Pancreas (tissue), 10 donors: ENCODE measurements at regions not wholly inside any gene's neighbourhood (a gene's known extent, or its start where the extent isn't known, plus 50 kb on each side); places are given as distances from the start of the nearest gene placed in this dataset.
A peak's percentile ranks its signal among the peaks of the same experiment; 100 is the strongest.

Experiments used
- ATAC-seq, 4 donors: fragments of 200-7000 bp; cut with Tn5 transposase; one replicate each; pipeline versions ENCODE4 v1.8.0 to v1.9.1; 2020; ENCODE audit warnings: mild to moderate bottlenecking in 4 of 4, moderate library complexity in 4 of 4
- DNase-seq, 6 donors: peaks; one replicate each; pipeline ENCODE4 v3.0.0-alpha.2; 2020
- FAIRE-seq: peaks from 2 replicates; lab custom pipeline; 2012; peaks lifted over from hg19 to GRCh38; lab: Jason Lieb, UNC
- H3K27ac ChIP-seq, 4 donors: fragments of 200-600 bp; sonication (generic); 1 replicate in 3 of 4; 2 replicates in 1 of 4; pipeline versions ENCODE4 v1.5.0 to v1.8.0; 2020
- H3K27me3 ChIP-seq, 4 donors: fragments of 200-600 bp; one replicate each; pipeline ENCODE4 v1.8.0; 2021
- H3K36me3 ChIP-seq, 3 donors: fragments of 200-600 bp; sonication (generic) in 1 of 3; one replicate each; pipeline versions ENCODE4 v1.5.0 to v1.8.0; 2020 to 2021
- H3K4me1 ChIP-seq, 3 donors: fragments of 200-600 bp; one replicate each; pipeline ENCODE4 v1.8.0; 2021
- H3K4me3 ChIP-seq, 4 donors: fragments of 200-600 bp; sonication (generic) in 2 of 4; one replicate each; pipeline versions ENCODE4 v1.5.0 to v1.8.0; 2020 to 2021
- H3K9me3 ChIP-seq, 4 donors: fragments of 200-600 bp; one replicate each; pipeline ENCODE4 v1.8.0; 2021
- WGBS, 2 donors: extraction: QIAGEN DNeasy Blood & Tissue Kit; methylation state at CpG; one replicate each; pipeline ENCODE4 v1.1.7; 2013; 5-methylcytosine and 5-hydroxymethylcytosine counted together
- intact Hi-C, 3 donors: fragments of 100-400 bp; cut with DNase I; formaldehyde crosslinking; loops; one replicate each; pipeline versions ENCODE4 v1.11.1 to v1.14.2; 2022
- TF ChIP-seq, protein P1 (sequence below), 4 donors: fragments of 200-600 bp; sonication (generic) in 3 of 4; IDR thresholded peaks; one replicate each; pipeline versions ENCODE4 v1.5.0 to v1.8.0; 2021; ENCODE audit warnings: antibody characterized with exemption in 4 of 4
- donor health status: healthy with polysubstance abuse.
- donor health status: DM: no; HTN: no; CAD: no; lungs with moderate emphysema.
- donor health status: DM: no; HTN: no; CAD: no.
- donor health status: control.
- donor health status: control.
- donor health status: Bipolar disorder and iron deficiency.
- donor health status: DM: yes; HTN: yes; CAD: no.
- donor health status: DM: no; HTN: no; CAD: no.
- donor health status: DM: no; HTN: no; CAD: no.
- donor health status: DM: yes; HTN: yes; CAD: no.

DNA sequence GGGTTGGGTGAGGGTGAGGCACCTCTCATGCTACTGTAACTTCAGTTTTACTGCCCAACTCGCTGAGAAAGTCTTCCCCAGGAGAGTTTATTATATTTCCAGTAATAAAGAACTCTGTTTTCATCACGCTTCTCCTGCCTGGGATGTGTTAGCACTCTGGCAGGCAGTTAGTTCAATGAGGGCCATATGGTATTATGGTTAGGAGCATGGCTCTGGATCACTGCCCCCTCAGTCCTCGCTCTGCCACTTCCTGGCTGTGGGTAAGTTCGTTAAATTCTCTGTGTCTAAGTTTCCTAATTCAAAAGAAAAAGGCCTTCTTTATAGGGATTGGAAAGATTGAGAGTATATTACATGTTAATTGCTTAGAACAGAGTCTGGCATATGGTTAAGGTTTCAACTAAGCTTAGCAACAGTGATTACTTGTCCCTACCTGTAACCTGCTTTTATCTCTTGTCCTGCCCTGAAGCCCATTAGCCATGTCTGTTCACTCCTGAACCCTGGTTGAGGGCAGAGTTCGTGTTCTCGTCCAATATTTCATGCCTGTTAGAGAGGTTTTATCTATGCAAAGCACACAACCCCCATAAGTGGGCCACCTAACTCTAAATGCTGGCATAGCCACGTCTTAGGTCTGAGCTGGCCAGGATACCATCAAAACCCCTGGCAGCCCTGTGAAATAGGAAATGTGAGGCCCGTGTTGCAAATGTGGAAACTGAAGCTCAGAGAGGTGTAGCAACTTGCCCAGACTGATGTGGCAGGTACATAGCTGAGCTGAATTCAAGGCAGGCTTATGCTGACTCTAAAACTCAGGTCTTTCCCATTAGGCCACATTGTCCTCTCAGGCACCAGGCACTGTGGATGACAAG lies 342.5 kb upstream of the JARID2 start:
- FAIRE-seq: no peak
- Histone ChIP-seq H3K9me3 (no peaks in the 10 kb centered on the region), H3K27me3 (no peaks in the 10 kb centered on the region), H3K27ac (no peak overlapping the region), H3K4me3 (no peak overlapping the region), H3K36me3 (no peaks in the 10 kb centered on the region), H3K4me1 (no peaks in the 10 kb centered on the region)
- intact Hi-C loops: no loop called here
- TF ChIP-seq, protein P1, sequence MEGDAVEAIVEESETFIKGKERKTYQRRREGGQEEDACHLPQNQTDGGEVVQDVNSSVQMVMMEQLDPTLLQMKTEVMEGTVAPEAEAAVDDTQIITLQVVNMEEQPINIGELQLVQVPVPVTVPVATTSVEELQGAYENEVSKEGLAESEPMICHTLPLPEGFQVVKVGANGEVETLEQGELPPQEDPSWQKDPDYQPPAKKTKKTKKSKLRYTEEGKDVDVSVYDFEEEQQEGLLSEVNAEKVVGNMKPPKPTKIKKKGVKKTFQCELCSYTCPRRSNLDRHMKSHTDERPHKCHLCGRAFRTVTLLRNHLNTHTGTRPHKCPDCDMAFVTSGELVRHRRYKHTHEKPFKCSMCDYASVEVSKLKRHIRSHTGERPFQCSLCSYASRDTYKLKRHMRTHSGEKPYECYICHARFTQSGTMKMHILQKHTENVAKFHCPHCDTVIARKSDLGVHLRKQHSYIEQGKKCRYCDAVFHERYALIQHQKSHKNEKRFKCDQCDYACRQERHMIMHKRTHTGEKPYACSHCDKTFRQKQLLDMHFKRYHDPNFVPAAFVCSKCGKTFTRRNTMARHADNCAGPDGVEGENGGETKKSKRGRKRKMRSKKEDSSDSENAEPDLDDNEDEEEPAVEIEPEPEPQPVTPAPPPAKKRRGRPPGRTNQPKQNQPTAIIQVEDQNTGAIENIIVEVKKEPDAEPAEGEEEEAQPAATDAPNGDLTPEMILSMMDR (IDR thresholded peaks at IDR 0.05): no peak
- WGBS, 2 donors: 76 to 77% methylated on average over 8 of the region's 8 CpGs
- no peak for ATAC-seq
- DNase-seq: no peak

DNA sequence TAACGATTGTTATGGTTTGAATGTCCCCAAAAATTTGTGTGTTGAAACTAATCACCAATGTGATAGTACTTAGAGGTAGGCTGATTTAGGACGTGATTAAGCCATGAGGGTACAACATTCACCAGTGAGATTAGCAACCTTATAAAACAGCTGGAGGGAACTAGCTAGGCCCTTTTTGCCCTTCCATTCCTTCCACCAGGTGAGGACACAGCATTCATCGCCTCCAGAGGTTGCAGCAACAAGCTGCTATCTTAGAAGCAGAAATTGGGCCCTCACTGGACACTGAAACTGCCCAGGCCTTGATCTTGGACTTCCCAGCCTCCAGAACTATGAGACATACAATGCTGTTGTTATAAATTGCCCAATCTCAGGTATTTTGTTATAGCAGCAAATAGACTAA lies 340.7 kb upstream of the JARID2 start:
- intact Hi-C loops: no loop called here
- 61% methylated on average over 3 of the region's 3 CpGs for whole genome bisulfite sequencing, 2 donors
- Histone ChIP-seq H3K4me3 (no peak overlapping the region), H3K9me3 (no peaks in the 10 kb centered on the region), H3K27me3 (no peaks in the 10 kb centered on the region), H3K4me1 (no peaks in the 10 kb centered on the region), H3K27ac (no peak overlapping the region), H3K36me3 (no peaks in the 10 kb centered on the region)
- no peak for FAIRE-seq
- no peak for ATAC-seq
- TF ChIP-seq, protein P1 (IDR thresholded peaks at IDR 0.05): no peak
- no peak for DNase-seq

DNA sequence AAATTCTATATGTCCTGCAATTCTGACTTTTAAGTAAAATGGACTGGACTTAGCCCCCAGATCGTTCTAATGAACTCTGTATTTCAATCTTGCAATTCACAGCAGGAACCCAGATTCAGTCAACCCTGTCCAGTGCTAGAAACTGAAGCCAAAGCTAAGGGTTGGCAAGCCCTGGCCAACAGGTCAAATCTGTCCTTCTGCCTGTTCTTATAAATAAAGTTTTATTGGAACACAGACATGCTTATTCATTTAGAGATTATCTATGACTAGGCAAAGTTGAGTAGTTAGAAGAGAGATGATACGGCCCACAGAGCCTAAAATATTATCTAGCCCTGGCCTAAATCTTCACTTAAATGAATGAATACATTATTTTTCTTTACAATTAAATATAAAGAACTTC lies 339.2 kb upstream of the JARID2 start:
- Histone ChIP-seq H3K4me3 (no peak overlapping the region), H3K9me3 (no peaks in the 10 kb centered on the region), H3K27me3 (no peaks in the 10 kb centered on the region), H3K36me3 (no peaks in the 10 kb centered on the region), H3K4me1 (peaks cover 0 to 2% (median 0%) of the 10 kb centered on the region in 3 donors), H3K27ac (no peak overlapping the region)
- ATAC-seq (no peak), FAIRE-seq (no peak), DNase-seq (no peak)
- intact Hi-C loops: no loop called here
- TF ChIP-seq, protein P1 (IDR thresholded peaks at IDR 0.05): no peak
- WGBS, 2 donors: 83 to 88% methylated on average over 2 of the region's 2 CpGs

DNA sequence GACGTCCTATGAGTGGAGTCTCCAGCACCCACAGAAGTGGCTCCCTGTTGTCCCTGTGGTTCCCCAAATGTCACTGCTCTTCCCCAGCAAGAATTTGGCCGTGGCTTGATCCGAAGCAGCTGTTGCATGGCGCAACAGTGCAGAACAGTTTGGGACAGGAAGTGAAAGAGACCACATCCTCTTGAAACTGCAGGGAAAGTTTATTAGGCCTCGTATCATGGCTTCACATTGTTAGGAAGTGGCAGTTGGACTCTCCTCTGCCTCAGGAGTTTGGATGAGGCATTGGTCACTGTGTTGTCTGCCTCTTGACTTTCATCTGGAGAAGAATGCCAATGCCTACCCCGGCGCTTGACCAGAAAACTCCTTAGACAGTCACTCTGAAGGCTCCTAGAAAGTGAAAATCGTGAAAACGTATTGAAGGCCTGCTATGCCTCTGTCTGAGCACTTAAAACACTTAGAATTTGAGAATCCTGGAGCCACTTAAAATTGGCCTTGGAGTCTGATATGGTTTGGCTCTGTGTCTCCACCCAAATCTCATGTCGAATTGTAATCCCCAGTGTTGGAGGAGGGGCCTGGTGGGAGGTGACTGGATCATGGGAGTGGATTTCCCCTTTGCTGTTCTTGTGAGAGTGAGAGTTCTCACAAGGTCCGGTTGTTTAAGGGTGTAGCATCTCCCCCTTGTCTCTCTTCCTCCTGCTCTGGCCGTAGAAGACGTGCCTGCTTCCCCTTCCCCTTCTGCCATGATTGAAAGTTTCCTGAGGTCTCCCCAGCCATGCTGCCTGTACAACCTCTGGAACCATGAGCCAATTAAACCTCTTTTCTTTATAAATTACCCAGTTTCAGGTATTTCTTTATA lies 334.9 kb upstream of the JARID2 start:
- ATAC-seq: peak in 3 of 4 donors; percentile 14 to 86 (median 78)

More for the DNA sequence above, 334.9 kb upstream of the JARID2 start:
- intact Hi-C loops: no loop called here
- Histone ChIP-seq H3K36me3 (no peaks in the 10 kb centered on the region), H3K27me3 (no peaks in the 10 kb centered on the region), H3K4me3 (no peak overlapping the region), H3K9me3 (no peaks in the 10 kb centered on the region), H3K27ac (no peak overlapping the region), H3K4me1 (peaks cover 0 to 5% (median 0%) of the 10 kb centered on the region in 3 donors)
- no peak for FAIRE-seq
- DNase-seq: peak in 1 of 6 donors; percentile 33
- TF ChIP-seq, protein P1 (IDR thresholded peaks at IDR 0.05): no peak
- WGBS, 2 donors: 77 to 84% methylated on average over 13 of the region's 13 CpGs
